BLaER1 (cell line): ENCODE measurements at regions not wholly inside any gene's neighbourhood (a gene's known extent, or its start where the extent isn't known, plus 50 kb on each side); places are given as distances from the start of the nearest gene placed in this dataset.
A peak's percentile ranks its signal among the peaks of the same experiment; 100 is the strongest.
"Not testable (repeated sequence)": the region's sequence is repeated elsewhere in the genome, so short reads cannot be mapped to it uniquely, and the experiment has no call there.

Source experiments
- H3K27ac ChIP-seq: shearing (Covaris generic); formaldehyde crosslinking; 2 replicates; pipeline ENCODE4 v1.8.1; 2022
- H3K27me3 ChIP-seq: shearing (Covaris generic); formaldehyde crosslinking; 2 replicates; pipeline ENCODE4 v1.8.1; 2022
- H3K36me3 ChIP-seq: shearing (Covaris generic); formaldehyde crosslinking; 2 replicates; pipeline ENCODE4 v1.8.1; 2022
- H3K4me1 ChIP-seq: shearing (Covaris generic); formaldehyde crosslinking; 2 replicates; pipeline ENCODE4 v1.8.1; 2022
- H3K4me2 ChIP-seq: shearing (Covaris generic); formaldehyde crosslinking; 2 replicates; pipeline ENCODE4 v1.8.1; 2022
- H3K4me3 ChIP-seq: shearing (Covaris generic); formaldehyde crosslinking; 2 replicates; pipeline ENCODE4 v1.8.1; 2022
- H3K9ac ChIP-seq: shearing (Covaris generic); formaldehyde crosslinking; 2 replicates; pipeline ENCODE4 v1.8.1; 2022
- H3K9me3 ChIP-seq: shearing (Covaris generic); formaldehyde crosslinking; 2 replicates; pipeline ENCODE4 v1.8.1; 2022
- H4K20me1 ChIP-seq: shearing (Covaris generic); formaldehyde crosslinking; 2 replicates; pipeline ENCODE4 v1.8.1; 2022
- Cebpa-rat ChIP-seq: shearing (Covaris generic); IDR thresholded peaks from 2 replicates; pipeline ENCODE4 v1.8.1; 2022

GRCh38 chr17:63292421-63292820, 153.7 kb downstream of the CYB561 start:
- TF ChIP-seq Cebpa-rat = no peak
- Histone ChIP-seq H3K9ac (no peak overlapping the region), H3K27me3 (no peaks in the 10 kb centered on the region), H4K20me1 (no peaks in the 10 kb centered on the region), H3K9me3 (peaks cover 22% of the 10 kb centered on the region), H3K4me3 (no peak overlapping the region), H3K27ac (no peak overlapping the region), H3K4me2 (no peak overlapping the region), H3K4me1 (peaks cover 15% of the 10 kb centered on the region), H3K36me3 (no peaks in the 10 kb centered on the region; the same call in 1 of the 2 replicates)

GRCh38 chr17:63293323-63294075, 152.6 kb downstream of the CYB561 start:
- Histone ChIP-seq H4K20me1 (no peaks in the 10 kb centered on the region), H3K9ac (no peak overlapping the region), H3K4me3 (no peak overlapping the region), H3K4me2 (no peak overlapping the region), H3K4me1 (peaks cover 15% of the 10 kb centered on the region), H3K9me3 (peaks cover 27% of the 10 kb centered on the region), H3K27ac (no peak overlapping the region), H3K27me3 (no peaks in the 10 kb centered on the region), H3K36me3 (no peaks in the 10 kb centered on the region; the same call in 1 of the 2 replicates)
- no peak for TF ChIP-seq Cebpa-rat

GRCh38 chr17:63294776-63295175, 151.3 kb downstream of the CYB561 start:
- peaks cover 31% of the 10 kb centered on the region for H3K9me3 ChIP-seq

GRCh38 chr17:63295288-63295687, 150.8 kb downstream of the CYB561 start:
- H3K4me3 ChIP-seq = no peak overlapping the region
- H3K4me2 ChIP-seq = peak overlapping the region; percentile 46
- no peaks in the 10 kb centered on the region for H4K20me1 ChIP-seq
- H3K4me1 ChIP-seq = peaks cover 15% of the 10 kb centered on the region
- no peak overlapping the region for H3K9ac ChIP-seq
- H3K27ac ChIP-seq = peak overlapping the region; percentile 2; the same call in 1 of the 2 replicates
- no peaks in the 10 kb centered on the region for H3K27me3 ChIP-seq
- no peak for TF ChIP-seq Cebpa-rat
- no peaks in the 10 kb centered on the region; the same call in 1 of the 2 replicates for H3K36me3 ChIP-seq
- H3K9me3 ChIP-seq = peaks cover 35% of the 10 kb centered on the region

More at GRCh38 chr17:63294776-63295175, 151.3 kb downstream of the CYB561 start:
- Histone ChIP-seq H3K9ac (no peak overlapping the region), H3K27ac (no peak overlapping the region), H3K27me3 (no peaks in the 10 kb centered on the region), H3K36me3 (no peaks in the 10 kb centered on the region; the same call in 1 of the 2 replicates), H4K20me1 (no peaks in the 10 kb centered on the region), H3K4me3 (no peak overlapping the region), H3K4me1 (peaks cover 15% of the 10 kb centered on the region), H3K4me2 (0 out of 2 replicates have a peak overlapping the region, but pooled peaks have one; percentile 46)
- no peak for TF ChIP-seq Cebpa-rat

GRCh38 chr17:63295839-63296590, 150.1 kb downstream of the CYB561 start:
- H3K4me3 ChIP-seq = peak overlapping the region; percentile 8; the same call in 1 of the 2 replicates
- H3K9ac ChIP-seq = no peak overlapping the region
- H3K27ac ChIP-seq = peak overlapping the region; percentile 2; the same call in 1 of the 2 replicates
- peak overlapping the region; percentile 46 for H3K4me2 ChIP-seq
- H3K9me3 ChIP-seq = peaks cover 40% of the 10 kb centered on the region
- no peak for TF ChIP-seq Cebpa-rat
- H3K27me3 ChIP-seq = no peaks in the 10 kb centered on the region
- H3K4me1 ChIP-seq = peaks cover 15% of the 10 kb centered on the region
- H3K36me3 ChIP-seq = no peaks in the 10 kb centered on the region; the same call in 1 of the 2 replicates
- no peaks in the 10 kb centered on the region for H4K20me1 ChIP-seq

- H3K4me3 ChIP-seq, H3K36me3 ChIP-seq: not testable (repeated sequence)
Measured at GRCh38 chr17:63298916-63299315, 147.2 kb downstream of the CYB561 start.

GRCh38 chr17:63304704-63305261, 141.3 kb downstream of the CYB561 start:
- TF ChIP-seq Cebpa-rat = no peak
- Histone ChIP-seq H3K4me3 (no peak overlapping the region), H3K9ac (no peak overlapping the region), H3K27me3 (no peaks in the 10 kb centered on the region), H3K36me3 (peaks cover 14% of the 10 kb centered on the region; the same call in 1 of the 2 replicates), H4K20me1 (no peaks in the 10 kb centered on the region), H3K27ac (no peak overlapping the region), H3K4me1 (no peaks in the 10 kb centered on the region; the same call in 1 of the 2 replicates), H3K4me2 (no peak overlapping the region), H3K9me3 (peaks cover 50% of the 10 kb centered on the region)

More at GRCh38 chr17:63298916-63299315, 147.2 kb downstream of the CYB561 start:
- H3K9ac ChIP-seq, H3K27ac ChIP-seq, H3K27me3 ChIP-seq, H3K4me2 ChIP-seq, H4K20me1 ChIP-seq: not testable (repeated sequence)
- peaks cover 15% of the 10 kb centered on the region for H3K4me1 ChIP-seq
- peaks cover 64% of the 10 kb centered on the region for H3K9me3 ChIP-seq

GRCh38 chr17:63305857-63306256, 140.2 kb downstream of the CYB561 start:
- no peak for TF ChIP-seq Cebpa-rat
- Histone ChIP-seq H3K4me2 (no peak overlapping the region), H3K4me1 (no peaks in the 10 kb centered on the region; the same call in 1 of the 2 replicates), H3K27ac (no peak overlapping the region), H3K9me3 (peaks cover 47% of the 10 kb centered on the region), H3K27me3 (no peaks in the 10 kb centered on the region), H4K20me1 (no peaks in the 10 kb centered on the region), H3K9ac (no peak overlapping the region), H3K36me3 (peaks cover 14% of the 10 kb centered on the region; the same call in 1 of the 2 replicates), H3K4me3 (no peak overlapping the region)

GRCh38 chr17:63306855-63307254, 139.3 kb downstream of the CYB561 start:
- TF ChIP-seq Cebpa-rat = no peak
- H3K9ac ChIP-seq = no peak overlapping the region
- H3K4me2 ChIP-seq = no peak overlapping the region
- H3K4me3 ChIP-seq = no peak overlapping the region
- no peaks in the 10 kb centered on the region for H4K20me1 ChIP-seq
- H3K27me3 ChIP-seq = no peaks in the 10 kb centered on the region
- H3K27ac ChIP-seq = no peak overlapping the region
- H3K9me3 ChIP-seq = peaks cover 47% of the 10 kb centered on the region
- no peaks in the 10 kb centered on the region; the same call in 1 of the 2 replicates for H3K4me1 ChIP-seq
- H3K36me3 ChIP-seq = peaks cover 14% of the 10 kb centered on the region; the same call in 1 of the 2 replicates
